IPS-NIHi7 (cell line): ENCODE measurements at regions not wholly inside any gene's neighbourhood (a gene's known extent, or its start where the extent isn't known, plus 50 kb on each side); places are given as distances from the start of the nearest gene placed in this dataset.
"Not testable (repeated sequence)": the region's sequence is repeated elsewhere in the genome, so short reads cannot be mapped to it uniquely, and the experiment has no call there.

ENCODE experiments used
- DNase-seq: peaks from one replicate; pipeline ENCODE4 v3.0.0; 2012; ENCODE audit warnings: mixed read lengths; ENCODE audit errors: extremely low spot score

- no peak for DNase-seq
Measured at GRCh38 chr2:60247471-60247870, 306.0 kb downstream of the BCL11A start.

GRCh38 chr2:60246583-60246982, 306.9 kb downstream of the BCL11A start:
- no peak for DNase-seq

- no peak for DNase-seq
Measured at GRCh38 chr2:60234274-60234986, 319.0 kb downstream of the BCL11A start.

DNA sequence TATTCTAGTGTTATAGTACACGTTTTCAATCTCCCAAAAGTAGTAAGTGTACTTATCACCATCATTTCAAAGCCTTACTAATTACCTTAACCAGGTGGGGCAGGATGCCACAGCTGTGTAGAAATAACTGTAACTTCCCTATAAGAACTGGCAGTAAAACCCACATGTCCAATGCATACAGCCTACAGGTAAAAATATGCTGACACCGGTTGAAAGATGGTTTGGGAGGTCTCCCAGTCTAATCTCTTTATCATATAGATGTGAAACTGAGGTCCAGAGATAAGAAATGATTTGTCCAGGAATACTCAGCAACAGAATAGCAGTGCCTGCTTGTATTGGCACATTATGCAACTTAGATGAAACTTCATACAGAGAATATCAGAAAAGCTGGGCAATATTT, 322.9 kb downstream of the BCL11A start:
- DNase-seq = no peak

DNA sequence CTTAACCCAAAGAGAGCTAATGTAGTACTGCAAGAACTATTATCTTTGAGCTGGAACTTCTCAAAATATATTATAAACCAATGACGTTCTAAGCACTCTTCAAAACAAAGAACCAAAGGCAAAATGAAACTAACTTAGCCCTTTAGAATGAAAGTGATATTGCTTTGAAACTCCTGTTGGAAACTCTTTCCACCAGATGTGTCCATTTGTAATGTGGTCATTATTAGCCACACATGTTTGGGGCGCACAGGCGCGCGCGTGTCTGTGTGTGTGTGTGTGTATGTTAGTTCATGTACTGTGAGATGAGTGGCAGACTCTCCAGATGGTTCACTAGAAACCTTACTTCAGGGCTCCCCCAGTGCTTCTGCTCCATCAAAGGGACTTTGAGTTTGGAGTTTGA, 323.4 kb downstream of the BCL11A start:
- DNase-seq = no peak

DNA sequence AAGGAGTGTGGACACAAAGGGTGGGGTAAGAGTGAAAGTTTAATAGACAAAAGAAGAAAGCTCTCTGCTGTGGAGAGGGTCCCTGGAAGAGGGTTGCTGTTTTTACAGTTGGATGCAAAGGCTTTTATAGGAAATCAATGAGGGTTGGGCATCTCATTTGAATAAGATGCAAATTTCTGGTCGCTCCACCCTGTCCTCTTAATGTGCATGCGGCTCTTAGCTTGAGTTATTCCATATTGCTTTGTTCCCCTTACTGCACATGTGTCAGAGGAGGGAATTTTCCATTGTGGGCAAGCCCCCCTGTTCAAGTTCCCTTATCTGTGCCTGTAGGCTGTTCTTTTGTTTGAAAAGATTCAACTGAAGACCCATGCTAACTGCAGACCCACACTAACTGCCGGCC, 326.5 kb downstream of the BCL11A start:
- DNase-seq = no peak

DNA sequence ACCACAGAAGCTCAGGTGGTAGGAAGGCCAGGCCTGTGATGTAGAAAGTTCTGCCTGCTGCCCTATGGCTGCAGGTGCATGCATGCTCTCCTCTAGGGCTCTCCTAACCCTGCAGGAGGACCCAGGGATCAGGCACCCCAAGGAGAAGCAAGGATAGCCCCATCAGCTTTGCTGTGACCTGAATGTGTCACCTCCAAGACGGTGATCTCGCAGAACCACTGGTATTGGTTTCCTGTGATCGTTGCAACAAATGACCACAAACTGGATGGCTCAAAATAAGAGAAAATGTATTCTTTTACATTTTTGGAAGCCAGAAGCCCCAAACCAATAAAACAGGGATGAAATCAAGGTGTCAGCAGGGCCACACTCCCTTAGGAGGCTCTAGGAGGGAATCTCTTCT, 327.3 kb downstream of the BCL11A start:
- DNase-seq = no peak

- no peak for DNase-seq
Measured at GRCh38 chr2:60223859-60224258, 329.6 kb downstream of the BCL11A start.

- DNase-seq = no peak
Measured at GRCh38 chr2:60221098-60221497, 332.4 kb downstream of the BCL11A start.

- no peak for DNase-seq
Measured at GRCh38 chr2:60219536-60219935, 333.9 kb downstream of the BCL11A start.

GRCh38 chr2:60216452-60216995, 336.9 kb downstream of the BCL11A start:
- DNase-seq = no peak

DNA sequence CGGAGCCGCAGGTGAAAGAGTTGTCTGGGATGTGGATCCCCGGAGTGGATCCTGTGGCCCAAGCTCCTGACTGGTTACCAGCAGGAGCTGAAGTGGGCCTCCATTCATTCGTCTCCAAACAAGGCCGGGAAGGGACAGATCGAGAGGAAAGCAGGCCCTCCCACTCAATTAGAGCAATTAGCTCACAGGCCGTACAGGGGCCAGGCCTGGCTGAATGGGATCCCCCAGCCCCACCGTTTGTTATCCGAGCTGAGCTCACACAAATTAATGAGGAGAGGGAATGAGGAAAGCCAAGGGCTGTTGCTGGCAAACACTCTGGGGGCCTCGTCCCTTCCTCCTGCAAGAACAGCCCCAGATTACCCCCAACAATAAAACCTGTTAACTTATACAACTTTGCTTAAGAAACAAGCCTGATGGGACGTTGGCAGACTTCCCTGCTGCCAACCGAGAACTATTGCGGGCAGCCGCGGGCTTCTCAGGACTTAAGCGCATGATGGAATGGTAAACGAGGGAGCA, 338.0 kb downstream of the BCL11A start:
- peak; percentile 57 for DNase-seq

DNA sequence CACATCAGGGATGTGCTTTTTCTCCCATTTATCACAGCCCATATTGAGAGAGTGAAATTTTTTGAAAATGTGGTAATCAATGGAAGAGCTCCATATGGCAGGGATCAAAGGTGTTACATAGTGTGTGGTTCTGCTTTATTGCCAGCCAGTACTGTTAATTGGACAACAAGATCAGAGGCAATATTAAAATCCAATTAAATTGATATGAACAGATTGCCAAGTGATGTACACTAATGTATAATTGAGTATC, 338.9 kb downstream of the BCL11A start:
- DNase-seq = no peak

GRCh38 chr2:60213865-60214625, 339.4 kb downstream of the BCL11A start:
- DNase-seq = no peak

DNA sequence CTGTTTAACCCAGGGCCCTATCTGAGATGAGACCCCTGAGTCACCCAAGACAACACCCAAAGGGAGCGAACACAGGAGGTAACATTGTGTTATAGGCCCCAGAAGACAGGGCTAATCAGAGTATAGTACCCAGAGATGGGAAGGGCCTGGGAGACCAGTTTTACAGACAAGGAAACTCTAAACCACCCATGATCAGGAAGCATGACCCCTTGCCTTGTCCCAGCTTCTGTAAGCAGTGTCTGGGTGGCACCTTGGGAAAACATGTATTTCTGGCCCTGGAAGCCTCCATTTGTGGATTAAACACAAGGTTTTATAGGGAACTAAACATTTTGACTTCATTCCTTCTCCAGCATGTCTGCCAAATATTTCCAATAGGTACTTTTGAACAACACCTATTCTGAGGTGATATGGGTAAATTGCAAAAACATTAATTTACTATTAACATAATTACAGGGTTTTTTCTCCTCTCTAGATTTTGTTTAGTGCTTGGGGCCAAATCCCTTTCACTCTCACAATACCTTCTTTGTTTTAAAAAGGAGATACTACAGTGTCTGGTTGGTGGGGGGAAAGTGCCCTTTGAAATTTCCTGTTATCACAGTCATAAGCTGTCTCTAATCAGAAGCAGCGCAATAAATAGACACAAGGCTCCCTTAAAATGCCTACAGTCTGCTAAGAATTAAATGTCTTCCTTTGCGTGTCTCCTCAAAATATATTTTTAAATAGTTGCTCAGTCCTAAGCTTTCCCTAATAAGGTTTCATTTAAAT, 341.1 kb downstream of the BCL11A start:
- DNase-seq = no peak

GRCh38 chr2:60189006-60189405, 364.4 kb downstream of the BCL11A start:
- DNase-seq = not testable (repeated sequence)

DNA sequence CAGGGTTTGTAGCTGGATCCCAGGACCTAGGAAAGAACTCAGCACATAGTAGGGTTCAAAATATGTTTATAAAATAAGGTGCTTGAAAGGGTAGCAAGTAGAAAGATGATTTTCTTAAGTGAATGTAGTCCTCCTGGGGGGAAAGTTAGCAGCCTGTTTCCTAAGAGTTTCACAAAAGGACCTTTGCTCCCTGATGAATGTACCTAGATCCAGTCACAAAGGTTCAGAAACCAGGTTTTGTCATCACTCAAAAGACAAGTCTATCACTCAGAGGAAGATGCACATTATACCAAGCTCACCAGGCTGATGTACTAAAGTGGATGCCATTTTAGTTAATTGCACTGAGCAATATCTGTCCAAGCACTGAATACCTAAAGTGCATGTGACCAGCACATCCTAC, 378.2 kb downstream of the BCL11A start:
- DNase-seq = no peak

DNA sequence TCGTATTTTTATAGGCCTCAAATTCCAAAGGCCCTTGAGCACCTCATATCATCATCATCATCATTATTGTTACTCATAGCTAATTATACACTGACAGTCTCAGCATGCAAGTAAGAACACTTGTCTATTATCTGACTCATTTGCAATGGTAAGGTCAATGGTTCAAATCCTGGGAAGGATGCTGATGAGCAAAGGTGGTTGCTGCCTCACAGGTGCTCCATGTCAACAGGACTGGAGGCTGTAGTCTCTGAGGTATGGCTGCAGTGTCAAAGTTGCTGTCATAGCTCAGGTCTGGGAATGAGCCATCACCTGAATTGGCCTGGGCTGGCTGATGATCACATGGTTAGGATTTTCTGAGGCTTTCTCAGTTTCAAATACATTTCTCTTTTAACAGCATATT, 379.3 kb downstream of the BCL11A start:
- DNase-seq = no peak

GRCh38 chr2:60172801-60173200, 380.7 kb downstream of the BCL11A start:
- no peak for DNase-seq

DNA sequence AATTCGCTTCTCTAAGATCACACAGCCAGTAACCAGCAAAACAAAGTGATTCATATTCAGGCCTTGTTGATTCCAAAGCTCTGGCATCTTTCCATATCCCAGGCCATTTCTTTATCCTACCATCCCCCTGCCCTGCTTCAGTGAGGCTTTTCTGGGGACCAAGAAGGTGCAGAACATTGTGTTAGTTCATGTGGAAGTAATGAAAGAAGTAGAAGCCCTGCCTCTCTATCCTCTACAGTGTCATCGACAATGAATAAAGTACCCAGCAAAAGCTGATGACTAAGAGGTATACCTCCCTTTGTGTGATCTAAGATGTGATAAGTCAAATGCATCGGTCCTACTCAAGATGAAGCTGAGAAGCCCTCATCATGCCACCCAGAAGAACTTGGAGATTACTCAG, 383.2 kb downstream of the BCL11A start:
- DNase-seq = no peak

GRCh38 chr2:60168247-60168646, 385.2 kb downstream of the BCL11A start:
- no peak for DNase-seq

DNA sequence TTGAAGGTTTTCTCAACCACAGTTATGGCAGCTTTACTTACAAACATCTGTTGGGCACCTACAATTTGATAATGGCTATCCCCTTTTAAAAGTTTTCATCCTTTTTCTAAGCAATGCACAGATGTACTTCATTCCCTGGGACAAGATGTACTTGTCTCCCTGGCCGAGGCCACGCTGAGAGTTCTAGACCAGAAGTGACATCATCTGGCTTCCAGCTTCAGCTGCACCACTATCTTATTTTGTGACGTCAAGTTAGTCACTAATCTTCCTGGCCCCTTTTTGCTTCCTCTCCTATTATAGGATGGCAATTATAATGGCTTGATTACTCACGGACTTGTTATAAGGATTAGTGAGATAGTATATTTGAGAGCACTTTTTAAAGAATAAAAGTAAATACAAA, 386.4 kb downstream of the BCL11A start:
- DNase-seq = no peak
